CD4-positive, alpha-beta T cell treated with Interleukin-6 for 4 hours (primary cell): ENCODE measurements at regions not wholly inside any gene's neighbourhood (a gene's known extent, or its start where the extent isn't known, plus 50 kb on each side); places are given as distances from the start of the nearest gene placed in this dataset.
"Not testable (repeated sequence)": the region's sequence is repeated elsewhere in the genome, so short reads cannot be mapped to it uniquely, and the experiment has no call there.

ENCODE experiments used
- DNase-seq: peaks from one replicate; pipeline ENCODE4 v3.0.0-alpha.2; 2020; ENCODE audit warnings: mixed read lengths

- DNase-seq, result no peak
These were observed 122.8 kb downstream of the ZC4H2 start for GRCh38 chrX:64853424-64853823.

- DNase-seq, result peak; percentile 29
These were observed 125.7 kb downstream of the ZC4H2 start for GRCh38 chrX:64850371-64851082.

- DNase-seq, result no peak
These were observed 133.0 kb downstream of the ZC4H2 start for GRCh38 chrX:64843224-64843623.

GRCh38 chrX:64842492-64842891, 133.8 kb downstream of the ZC4H2 start:
- peak; percentile 37 for DNase-seq

GRCh38 chrX:64805683-64806082, 170.6 kb downstream of the ZC4H2 start:
- DNase-seq, result no peak

GRCh38 chrX:64792598-64793337, 183.5 kb downstream of the ZC4H2 start:
- no peak for DNase-seq

- DNase-seq, result no peak
These were observed 193.3 kb downstream of the ZC4H2 start for GRCh38 chrX:64782923-64783322.

GRCh38 chrX:64758047-64758446, 218.2 kb downstream of the ZC4H2 start:
- no peak for DNase-seq

- DNase-seq, result no peak
These were observed 236.4 kb downstream of the ZC4H2 start for GRCh38 chrX:64739792-64740378.

- DNase-seq, result no peak
These were observed 277.9 kb downstream of the ZC4H2 start for GRCh38 chrX:64698317-64698716.

GRCh38 chrX:64695372-64695771, 280.9 kb downstream of the ZC4H2 start:
- not testable (repeated sequence) for DNase-seq

- DNase-seq, result no peak
These were observed 267.6 kb upstream of the MTMR8 start for GRCh38 chrX:64662876-64663275.

- not testable (repeated sequence) for DNase-seq
These were observed 262.0 kb upstream of the MTMR8 start for GRCh38 chrX:64657229-64657628.

GRCh38 chrX:64642482-64642881, 247.2 kb upstream of the MTMR8 start:
- no peak for DNase-seq
